ENCODE measurements at regions not wholly inside any gene's neighbourhood (a gene's known extent, or its start where the extent isn't known, plus 50 kb on each side); places are given as distances from the start of the nearest gene placed in this dataset.

- no peak for TF ChIP-seq CTCF (IDR thresholded peaks at IDR 0.05; ENCODE audit: extremely low read depth in 1 of 2, insufficient read depth in 1 of 2, low read depth in 1 of 2, low read length in 2 of 2)
- no peak for TF ChIP-seq EZH2 (IDR thresholded peaks at IDR 0.05; ENCODE audit: borderline replicate concordance, low read depth, low read length, severe bottlenecking)
- no peak for TF ChIP-seq POLR2AphosphoS5 (IDR thresholded peaks at IDR 0.05; ENCODE audit: insufficient read depth, low read depth, low read length)
- TF ChIP-seq JUN (IDR thresholded peaks at IDR 0.05; ENCODE audit: borderline replicate concordance, insufficient read depth, insufficient read length, low read depth) = no peak
- no peak for TF ChIP-seq MYC (IDR thresholded peaks at IDR 0.05; ENCODE audit: low read depth, low read length)
These were observed 247.4 kb upstream of the TBL1XR1 start for GRCh38 chr3:177444696-177445095.
